ENCODE measurements at regions not wholly inside any gene's neighbourhood (a gene's known extent, or its start where the extent isn't known, plus 50 kb on each side); places are given as distances from the start of the nearest gene placed in this dataset.
"Not testable (repeated sequence)": the region's sequence is repeated elsewhere in the genome, so short reads cannot be mapped to it uniquely, and the experiment has no call there.

DNA sequence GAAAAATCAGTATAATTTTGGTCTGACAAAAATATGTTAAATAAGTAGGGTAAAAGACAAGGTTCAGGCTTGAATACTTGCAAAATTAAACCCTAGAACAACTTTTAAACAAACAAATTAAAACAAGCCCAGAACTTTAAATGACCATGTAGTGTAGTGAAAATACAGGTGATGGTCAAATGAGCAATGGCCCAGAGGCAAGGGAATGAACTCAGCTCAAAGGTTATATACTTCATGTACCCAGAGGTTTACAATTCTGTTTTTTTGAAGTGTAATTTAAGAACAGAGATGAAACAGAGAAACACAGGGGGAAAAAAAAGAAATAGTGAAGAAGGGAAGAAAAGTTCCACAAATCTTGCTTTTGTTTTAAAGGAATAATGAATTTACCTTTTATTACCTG is 949.2 kb downstream of the TRHDE start:
- DNase-seq = no peak

DNA sequence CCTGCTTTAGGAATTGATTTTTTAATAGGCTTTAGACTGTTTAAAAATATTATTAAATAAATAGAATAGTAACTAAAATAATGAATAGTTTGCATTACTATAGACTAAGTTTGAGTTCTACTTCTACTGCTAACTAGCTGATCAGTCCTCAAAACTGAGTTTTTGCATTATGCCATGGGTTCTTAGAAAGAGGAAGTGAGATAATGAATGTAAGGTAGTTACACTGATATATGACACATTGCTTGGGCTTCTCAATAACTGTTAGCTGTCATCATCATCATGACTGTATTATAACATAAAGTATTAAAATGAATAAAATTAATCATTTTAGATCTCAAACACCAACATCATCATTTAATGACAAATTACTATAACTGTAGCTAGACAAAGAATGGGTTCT is 949.7 kb downstream of the TRHDE start:
- no peak for DNase-seq

DNA sequence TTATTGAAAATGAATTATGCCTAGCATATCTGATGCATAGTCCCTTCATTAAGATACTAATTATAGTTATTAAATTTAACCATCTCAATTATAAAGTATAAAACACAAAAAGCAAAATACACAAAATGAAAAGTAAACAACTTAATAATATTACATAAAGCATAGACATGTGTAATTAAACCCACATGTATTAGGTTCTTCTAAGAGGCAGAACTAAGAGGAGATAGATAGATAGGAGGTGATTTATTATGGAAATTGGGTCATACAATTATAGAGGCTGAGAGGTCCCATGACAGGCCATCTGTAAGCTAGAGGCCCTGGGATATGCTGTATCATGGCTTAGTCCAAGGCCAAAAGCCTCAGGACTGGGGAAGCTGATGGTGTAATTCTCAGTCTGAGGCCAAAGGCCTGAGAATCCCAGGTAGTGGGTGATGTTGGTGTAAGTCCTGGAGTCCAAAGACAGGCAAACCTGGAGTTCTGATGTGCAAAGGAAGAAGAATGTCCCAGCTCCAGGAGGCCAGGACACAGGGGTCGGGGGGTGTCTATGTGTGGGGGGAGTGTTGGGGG is 953.3 kb downstream of the TRHDE start:
- DNase-seq = no peak

DNA sequence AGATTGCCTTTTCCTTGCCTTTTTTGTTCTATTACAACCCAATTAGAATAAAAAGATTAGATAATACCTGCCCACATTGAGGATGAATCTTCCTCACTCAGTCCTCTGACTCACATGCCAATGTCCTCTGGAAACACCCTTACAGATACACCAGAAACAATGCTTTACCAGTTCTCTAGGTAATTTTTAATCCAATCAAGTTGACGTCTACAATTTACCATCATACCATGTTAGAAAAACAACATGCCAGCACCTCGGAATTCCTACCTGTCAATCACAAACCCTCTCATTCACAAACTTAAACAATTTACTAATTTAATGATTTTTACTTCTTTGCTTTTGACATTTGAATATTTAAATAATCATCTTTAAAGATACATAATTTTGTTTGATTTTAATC is 953.8 kb downstream of the TRHDE start:
- DNase-seq = no peak

DNA sequence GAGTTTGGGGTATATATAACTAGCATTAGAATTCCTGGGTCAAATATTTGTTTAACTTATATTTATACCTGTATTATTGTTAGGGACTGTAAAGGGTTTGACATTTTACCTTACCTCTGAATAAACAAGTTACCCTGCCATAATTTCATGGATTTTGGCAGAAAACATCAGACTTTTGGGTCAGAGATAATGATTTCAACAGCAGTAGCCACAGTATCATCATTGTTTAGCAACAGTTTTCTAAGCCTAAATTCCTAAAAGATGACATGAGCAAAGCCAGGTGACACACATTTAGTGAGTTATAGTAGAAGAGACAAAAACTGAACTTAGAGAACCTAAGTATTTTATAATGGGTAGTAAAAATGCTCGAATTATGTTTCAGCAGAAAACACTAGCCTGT is 954.4 kb downstream of the TRHDE start:
- DNase-seq = no peak

DNA sequence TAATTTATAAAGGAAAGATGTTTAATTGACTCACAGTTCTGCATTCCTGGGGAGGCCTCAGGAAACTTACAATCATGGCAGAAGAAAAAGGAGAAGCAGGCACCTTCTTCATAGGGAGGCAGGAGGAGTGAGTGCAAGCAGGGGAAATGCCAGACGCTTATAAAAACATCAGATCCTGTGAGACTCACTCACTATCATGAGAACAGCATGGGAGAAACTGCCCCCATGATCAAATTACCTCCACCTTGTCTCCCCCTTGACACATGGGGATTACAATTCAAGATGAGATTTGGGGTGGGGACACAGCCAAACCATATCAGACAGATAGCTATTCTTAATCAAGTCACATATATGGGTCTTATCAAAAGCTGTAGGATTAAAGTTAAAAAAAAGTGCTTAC is 956.7 kb downstream of the TRHDE start:
- DNase-seq = not testable (repeated sequence)

DNA sequence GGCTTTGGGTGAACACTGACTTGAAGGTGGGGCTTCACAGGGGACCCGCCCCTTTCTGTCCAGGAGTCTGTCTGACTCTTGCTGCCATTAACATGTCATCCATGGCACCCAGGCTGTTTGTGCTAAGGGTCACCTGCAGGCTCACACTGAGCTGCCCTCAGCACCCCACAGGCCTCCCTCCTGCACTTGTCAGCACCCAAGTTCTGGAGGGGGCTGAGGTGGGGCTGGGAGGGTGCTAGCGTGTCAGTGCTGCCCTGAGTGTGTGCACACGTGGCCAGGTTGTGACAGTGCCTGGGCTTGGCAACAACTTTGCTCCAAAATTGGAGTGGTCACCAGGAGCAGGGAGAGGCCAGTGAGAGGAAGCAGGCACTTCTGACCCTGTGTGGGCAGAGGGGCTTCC is 963.2 kb downstream of the TRHDE start:
- DNase-seq = no peak

DNA sequence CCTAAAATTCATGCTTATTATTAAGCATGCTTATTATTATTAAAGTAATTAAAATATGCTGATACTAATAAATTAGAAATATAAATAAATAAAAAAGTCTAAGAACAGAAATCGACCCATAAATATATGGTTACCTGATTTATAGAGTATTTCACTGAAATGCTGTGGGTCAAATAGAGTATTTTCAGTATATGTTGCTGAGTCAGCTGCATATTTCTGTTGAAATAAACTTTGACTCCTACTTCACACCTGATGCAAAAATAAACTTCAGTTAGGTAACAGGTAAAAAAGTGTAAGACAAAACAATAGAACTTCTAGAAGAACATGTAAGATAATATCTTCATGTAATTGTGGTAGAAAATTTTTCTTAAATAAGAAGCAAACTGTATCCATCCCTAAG is 967.9 kb downstream of the TRHDE start:
- DNase-seq = no peak

DNA sequence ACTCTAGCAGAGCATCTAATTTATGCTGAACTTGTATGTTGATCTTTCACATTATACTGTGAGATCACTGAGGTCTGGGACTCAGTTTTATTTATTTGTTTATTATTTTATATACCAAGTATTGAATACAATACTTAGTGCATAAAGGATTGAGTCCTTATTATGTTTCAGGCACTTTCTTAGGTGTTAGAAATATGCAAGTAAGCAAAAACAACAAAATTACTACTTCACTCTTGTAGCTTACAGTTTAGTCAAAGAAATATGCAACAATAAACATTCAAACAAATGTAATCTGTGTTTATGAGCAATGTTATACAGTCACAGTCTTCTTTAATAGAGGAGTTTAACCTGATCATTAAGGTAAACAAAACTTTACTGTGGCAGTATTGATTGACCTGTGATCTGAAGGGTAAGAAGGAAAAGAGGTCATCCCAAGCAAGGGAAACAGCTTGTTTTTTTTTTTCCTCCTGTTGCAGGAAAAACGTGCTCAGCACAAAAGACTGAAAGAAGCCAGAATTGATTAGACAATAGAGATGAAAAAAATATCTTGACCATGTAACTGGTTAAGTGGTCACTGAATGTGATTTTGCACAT is 990.7 kb downstream of the TRHDE start:
- DNase-seq = no peak

DNA sequence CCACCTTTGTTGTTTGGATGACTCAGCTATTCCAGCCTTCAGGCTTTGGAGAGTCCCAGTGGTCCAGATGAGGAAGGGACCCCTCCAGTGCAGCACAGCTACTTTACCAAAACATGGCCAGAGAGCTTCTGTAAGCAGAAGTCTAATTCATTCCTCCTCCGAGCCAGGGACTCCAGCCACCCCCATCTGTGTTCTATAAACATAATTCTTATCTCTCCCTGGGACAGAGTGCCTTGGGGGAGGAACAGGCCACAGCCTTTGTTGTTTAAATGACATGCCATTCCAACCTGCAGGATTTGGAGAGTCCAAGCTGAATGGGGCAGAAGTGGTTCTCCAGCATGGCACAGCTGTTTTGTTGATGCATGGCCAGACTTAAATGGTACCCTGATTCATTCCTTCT is 994.0 kb downstream of the TRHDE start:
- no peak for DNase-seq

DNA sequence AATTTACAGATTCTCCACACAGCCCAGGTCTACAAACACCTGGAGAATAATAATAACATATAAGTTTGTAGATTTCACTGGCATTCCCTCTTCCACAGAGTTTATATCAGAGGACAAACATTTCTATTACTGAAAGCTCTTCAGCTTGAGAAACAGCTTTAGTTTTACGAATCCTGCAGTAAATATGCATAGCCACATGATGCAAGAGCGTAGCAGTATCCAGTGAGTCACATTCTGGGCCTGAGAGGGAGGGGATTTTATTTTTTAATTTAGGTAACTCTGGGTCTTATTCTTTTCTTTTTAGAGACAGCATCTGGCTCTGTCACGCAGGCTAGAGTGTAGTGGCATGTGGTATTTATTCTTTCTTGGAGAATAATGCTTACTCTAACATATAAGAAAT is 1002.8 kb downstream of the TRHDE start:
- no peak for DNase-seq

DNA sequence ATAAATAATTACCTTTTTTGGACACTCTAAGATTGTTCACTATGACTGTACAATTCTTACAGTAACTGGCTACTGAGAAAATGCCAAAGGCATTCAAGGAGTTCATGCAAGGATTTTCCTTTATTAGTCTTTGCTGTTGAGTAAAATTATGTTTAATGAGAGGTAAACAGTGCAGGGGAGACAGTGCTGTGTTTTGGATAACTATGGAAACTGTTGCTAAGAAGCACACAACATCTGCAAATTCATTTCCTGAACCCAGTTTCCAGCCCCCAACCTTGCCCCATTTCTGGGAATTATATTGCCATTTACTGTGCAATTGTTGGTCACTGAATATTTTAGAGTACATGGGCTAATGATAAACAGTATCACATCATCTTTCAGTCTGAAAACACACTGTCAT is 1005.8 kb downstream of the TRHDE start:
- DNase-seq = no peak

DNA sequence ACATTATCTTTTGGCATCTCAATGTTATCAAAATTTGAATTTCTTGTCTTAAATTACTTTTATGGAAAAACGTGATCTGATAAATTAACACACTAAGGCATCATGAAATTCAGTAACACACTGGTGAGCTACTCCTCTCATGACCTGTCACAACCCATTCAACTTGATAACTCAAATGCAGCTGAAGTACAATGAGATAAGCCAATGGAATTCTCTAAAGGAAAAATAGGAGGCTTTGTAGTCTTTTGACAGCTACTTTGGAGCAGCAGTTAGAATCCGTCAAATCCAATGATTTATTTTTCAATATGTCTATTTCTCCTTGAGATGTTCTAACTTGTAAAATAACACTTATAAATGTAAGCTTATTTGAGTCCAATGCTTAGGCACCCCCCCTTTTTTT is 1029.4 kb downstream of the TRHDE start:
- DNase-seq = no peak

DNA sequence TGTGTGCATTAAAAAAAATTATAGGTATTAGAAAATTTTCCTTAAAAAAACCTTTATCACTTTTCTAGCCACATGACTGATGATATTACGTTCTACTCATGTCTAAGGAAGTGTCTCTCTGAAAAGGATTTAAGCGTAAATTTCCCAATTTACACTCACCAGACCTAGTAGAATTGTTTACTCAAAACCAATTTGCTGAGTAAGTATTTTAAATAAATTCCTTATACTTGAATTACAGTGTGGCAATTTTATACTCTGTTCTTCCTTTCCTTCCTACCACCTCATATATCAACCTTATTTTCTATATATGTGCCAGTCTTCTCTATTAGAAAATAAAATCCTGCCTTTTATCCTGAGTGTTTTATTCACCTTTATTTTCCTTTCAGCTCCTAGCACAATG is 1035.1 kb downstream of the TRHDE start:
- no peak for DNase-seq

DNA sequence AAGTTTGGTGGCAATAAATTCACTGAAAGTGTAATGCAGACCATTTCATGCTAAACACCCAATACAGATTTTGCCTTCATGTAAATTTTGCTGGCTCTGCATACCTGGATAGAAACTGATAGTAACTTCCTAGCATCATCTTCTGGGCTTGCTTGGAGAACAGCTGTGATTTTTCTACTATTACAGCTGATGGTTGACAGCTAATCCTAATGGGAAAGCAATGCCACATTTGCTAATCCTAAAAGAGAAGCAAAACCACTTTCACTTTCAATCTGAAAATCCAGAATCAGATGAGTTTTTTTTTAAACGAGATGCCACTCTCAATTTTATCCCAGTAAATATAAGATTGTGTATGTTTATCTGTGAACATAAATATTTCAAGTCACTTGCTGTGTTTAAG is 1035.9 kb downstream of the TRHDE start:
- no peak for DNase-seq

DNA sequence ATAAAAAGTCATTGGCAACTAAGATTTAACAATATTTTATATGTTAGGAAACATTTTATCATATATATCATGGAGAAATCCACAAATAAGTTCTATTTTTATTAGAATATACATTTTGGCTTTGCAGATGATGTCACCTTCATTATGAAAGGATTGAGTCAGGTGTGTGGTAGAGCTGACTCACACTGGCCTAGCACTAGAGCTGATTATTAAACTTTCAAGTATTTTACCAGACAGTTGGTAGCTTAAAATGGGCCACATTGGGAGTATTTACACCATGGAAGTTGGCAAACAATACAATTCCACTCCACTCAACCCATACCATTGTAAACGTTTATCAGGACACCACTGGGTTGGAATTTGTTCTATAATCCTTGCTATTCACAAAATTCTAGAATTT is 1036.6 kb downstream of the TRHDE start:
- DNase-seq = no peak

DNA sequence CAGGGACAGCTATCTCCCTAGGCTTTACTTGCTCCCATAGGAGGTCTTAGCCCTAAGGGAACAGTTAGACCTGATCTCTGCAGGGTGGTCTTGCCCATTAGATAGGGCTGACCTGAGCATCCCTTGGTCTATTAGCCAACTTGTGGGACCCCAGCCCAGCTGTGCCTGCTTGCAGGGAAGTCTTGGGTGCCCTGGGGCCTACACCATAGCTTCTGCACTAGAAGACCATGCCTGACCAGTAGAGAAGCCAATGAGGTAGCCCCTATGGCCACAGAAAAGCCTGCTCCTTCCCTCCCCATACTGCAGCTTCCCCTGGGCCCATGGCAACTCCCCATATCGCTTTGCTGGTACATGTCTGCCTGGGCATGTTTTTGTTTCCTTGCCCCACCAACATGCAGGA is 1049.1 kb downstream of the TRHDE start:
- DNase-seq = no peak

DNA sequence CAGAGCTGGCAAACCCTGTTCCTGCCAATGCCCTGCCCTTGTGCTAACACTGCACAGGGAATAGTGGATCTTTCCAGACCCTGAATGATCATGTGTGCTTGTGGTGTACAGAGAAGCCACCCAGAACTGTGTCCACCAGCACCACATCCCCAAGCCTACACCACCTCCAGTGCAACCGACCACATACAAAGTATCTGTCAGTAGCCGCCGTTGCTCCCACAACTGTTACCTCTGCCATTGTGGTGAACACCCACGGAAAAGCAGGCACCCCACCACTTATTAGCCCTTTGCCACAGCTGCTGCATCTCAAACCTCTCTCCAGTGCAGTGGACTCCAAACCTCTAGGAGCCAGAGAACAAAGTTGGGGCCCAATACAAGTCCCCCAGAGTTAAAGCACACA is 1049.6 kb downstream of the TRHDE start:
- no peak for DNase-seq

DNA sequence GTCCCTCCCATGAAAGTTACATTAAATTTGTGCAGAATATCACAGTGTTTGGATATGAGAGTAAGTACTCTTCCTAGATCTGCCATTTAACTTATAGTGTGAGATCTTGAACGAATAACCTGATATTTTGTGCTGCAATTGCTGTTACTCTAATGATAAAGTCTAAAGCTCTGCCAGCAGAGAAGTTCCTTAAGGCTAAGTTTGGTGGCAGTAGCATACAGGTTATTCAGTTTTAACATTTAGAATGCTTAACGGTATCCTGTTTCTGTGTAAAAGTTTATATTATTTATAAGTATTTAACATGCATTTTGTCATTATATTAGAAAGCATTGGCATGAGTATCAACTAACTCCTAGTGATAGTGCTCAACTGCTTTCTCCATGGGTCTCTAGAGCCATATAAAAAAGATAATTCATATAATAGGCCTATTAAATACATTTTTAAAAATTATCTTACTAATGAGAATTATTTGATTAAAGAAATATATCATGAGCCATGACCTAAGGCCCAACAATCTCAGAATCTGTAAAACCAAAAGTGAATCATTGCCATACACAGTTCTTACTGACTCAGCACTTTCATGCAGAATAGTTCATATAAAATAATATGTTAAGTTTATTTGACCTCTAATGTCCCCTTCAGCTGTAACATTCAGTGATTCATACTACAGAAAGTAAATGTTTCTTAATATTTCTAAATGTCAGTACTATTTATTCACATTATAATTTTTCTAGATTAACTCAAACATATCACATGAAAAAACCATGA is 1058.6 kb downstream of the TRHDE start:
- DNase-seq = no peak

DNA sequence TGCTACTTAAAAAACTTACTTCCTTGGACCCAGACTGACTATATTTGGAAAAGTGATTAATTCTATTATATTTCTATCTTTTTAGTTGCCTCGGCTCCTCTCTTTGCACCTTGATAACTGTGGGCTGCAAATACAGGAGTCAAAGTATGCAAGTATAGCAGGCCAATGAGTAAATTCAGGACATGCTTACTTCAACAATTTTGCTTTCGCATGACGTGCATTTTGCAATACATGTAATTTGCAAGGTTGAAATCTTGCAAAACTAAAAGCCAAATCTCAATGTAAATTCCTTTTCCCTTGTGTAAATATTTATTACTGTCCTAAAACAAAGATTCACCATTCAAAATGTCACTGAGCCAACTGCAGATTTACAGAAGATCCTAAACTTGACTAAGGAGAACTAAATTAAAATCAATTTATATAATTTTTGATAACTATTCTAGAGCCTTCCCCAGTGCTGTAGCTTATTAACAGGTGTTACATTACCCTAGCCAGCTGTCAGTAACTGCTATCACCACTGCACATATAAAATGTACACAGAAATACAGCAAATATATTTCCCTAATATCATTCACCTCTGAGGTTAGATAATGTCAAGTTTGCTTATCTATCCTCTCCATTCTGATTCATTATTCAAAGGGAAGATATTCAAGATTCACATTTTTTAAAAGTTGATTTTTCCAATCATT is 1069.5 kb downstream of the TRHDE start:
- DNase-seq = no peak

DNA sequence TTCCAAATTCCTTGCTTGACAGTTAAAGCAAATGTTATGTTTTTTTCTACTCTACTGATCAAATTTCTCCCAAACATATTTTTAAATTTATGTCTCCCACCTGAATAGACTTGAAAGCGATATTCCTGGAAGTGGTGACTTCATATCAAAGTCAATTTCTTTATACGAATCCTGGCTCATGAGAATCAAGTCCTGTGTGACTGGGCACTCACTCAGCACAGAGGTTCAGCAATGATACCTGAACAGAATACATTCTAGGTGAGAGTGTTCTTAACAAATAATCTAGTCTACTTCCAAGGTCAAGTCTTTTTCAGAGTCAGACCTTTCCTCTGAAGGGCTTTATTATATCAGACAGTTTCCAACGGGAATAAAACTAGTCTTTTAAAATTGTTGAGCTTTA is 1070.6 kb downstream of the TRHDE start:
- DNase-seq = no peak

DNA sequence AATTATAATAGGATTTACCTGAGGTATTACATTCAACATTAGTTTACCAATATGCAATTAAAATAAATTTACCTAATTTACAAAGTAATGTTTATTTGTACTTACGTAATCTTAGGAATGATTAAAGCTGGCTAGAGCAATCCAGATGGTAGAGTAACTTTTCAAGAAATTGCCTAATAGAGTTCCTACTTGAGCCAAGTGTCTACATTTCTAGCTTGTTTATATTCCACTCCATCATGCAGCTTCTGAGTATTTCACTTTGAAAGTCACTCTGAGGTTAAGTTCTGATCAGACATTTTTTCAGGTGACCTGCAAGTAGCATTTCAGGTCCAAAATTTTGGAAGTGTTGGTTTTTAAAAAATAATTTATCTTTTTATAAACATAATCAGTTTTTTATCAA is 1080.7 kb downstream of the TRHDE start:
- DNase-seq = no peak

DNA sequence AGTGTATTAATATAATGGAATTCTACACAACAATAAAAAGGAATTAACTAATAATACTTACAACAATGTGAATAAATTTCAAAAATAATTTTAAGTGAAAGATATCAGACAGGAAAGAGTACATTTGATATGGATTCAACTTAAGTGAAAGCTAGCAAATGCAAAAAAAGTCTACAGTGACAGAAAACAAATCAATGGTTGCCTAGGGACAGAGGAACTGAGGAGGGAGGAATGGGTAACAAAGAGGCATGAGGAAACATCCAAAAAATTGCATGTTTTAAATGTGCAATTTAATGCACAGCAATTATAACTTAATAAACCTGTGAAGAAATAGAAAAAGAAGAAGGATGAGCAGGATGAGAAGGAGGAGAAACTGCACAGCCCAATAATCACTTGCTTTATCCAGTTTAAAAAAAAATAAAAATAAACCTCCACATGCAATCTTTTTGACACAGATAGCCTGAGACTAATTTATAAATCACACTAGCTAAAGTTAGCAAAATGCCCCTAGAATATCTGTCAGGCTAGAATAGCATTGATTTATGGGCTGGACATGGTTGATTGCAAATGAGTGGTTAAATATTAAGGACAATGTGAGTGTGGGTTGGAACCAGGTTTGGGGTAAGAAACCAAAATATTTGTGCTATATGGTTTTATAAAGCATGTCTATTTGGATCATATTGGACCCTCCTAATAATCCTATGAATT is 1089.1 kb downstream of the TRHDE start:
- DNase-seq = peak; percentile 2

DNA sequence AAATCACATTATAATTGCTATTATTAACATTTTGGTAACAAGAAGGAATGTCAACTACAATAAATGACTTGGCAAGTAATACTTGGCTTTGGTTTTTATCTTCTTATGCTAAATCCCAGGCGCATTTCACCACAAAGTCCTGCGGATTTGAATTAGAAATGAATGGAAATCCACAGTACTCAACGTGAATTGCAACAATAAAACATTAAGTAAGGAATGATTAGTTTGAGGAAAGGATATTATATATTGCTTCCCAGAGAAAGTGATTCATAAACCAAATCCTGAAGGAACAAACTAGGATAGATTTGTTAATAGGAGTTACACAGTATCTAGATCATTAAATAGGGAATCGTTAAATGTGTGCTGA is 1089.7 kb downstream of the TRHDE start:
- DNase-seq = no peak

All from NCI-H1092 treated with DMSO at 0.1 percent for 48 hours (cell line).